ENCODE measurements at regions not wholly inside any gene's neighbourhood (a gene's known extent, or its start where the extent isn't known, plus 50 kb on each side); places are given as distances from the start of the nearest gene placed in this dataset.

DNA sequence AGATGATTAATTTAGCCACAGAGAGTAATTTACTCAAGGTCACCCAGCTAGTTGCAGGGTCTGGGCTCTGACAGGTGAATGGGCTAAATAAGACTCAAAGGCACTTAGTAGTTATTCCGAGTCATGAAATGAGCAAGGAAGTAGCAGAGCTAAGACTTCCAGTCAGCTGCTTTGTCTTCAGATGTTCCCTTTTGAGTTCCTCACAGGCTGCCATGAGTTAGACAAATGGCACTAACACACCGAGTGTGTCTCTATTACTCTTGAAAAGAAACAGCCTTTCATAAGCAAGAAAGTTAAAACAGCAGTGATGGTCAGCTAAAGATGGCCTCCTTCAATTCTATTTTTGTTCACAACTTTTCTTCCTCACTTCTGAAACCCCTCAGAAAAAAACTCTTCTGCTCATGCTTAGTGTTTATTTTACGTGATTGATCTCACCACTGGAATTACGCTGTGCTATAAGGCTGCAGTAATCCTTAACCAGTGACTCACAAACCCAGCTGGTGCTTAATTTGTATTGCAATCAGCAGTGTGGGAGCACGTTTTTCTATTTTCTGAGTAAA lies 389.1 kb downstream of the AASDHPPT start:
- Histone ChIP-seq H4K8ac (replicated peaks; ENCODE audit: insufficient read length, low read depth, low read length) (no peak overlapping the region), H4K20me1 (ENCODE audit: control insufficient read depth, insufficient read depth, insufficient read length) (no peaks in the 10 kb centered on the region), H2BK12ac (ENCODE audit: insufficient read length, low read depth, low read length) (no peak overlapping the region), H3K79me1 (ENCODE audit: insufficient read depth, low read depth, low read length, poor library complexity, severe bottlenecking) (no peaks in the 10 kb centered on the region), H2BK15ac (ENCODE audit: low read depth, low read length) (no peak overlapping the region), H2AK5ac (ENCODE audit: insufficient read length, low read length) (no peak overlapping the region), H3K4ac (ENCODE audit: low read depth, low read length) (no peak overlapping the region), H4K91ac (ENCODE audit: insufficient read length, low read depth, low read length) (no peak overlapping the region), H2BK5ac (ENCODE audit: insufficient read length, low read length) (no peak overlapping the region), H3T11ph (ENCODE audit: low read length) (no peak overlapping the region), H3K4me1 (ENCODE audit: insufficient read depth, low read length) (no peaks in the 10 kb centered on the region), H2BK20ac (ENCODE audit: low read depth, low read length, poor library complexity, severe bottlenecking) (no peak overlapping the region), H2AFZ (ENCODE audit: low read length) (no peak overlapping the region), H3K23ac (ENCODE audit: insufficient read length, low read depth, low read length) (no peak overlapping the region), H3K27ac (ENCODE audit: insufficient read length, low read depth, low read length) (no peak overlapping the region), H2BK120ac (ENCODE audit: low read depth, low read length, poor library complexity, severe bottlenecking) (no peak overlapping the region), H3K4me2 (ENCODE audit: insufficient read depth, insufficient read length, low read length) (no peak overlapping the region), H3K56ac (ENCODE audit: insufficient read length, low read depth, low read length) (no peak overlapping the region), H4K5ac (ENCODE audit: insufficient read length, low read depth, low read length) (no peak overlapping the region), H3K23me2 (ENCODE audit: insufficient read length, low read depth, low read length, poor library complexity, severe bottlenecking) (no peaks in the 10 kb centered on the region), H3K14ac (ENCODE audit: insufficient read depth, low read length) (no peak overlapping the region), H3K27me3 (ENCODE audit: insufficient read depth, low read length) (no peaks in the 10 kb centered on the region), H3K79me2 (ENCODE audit: insufficient read depth, low read length) (no peaks in the 10 kb centered on the region), H3K18ac (ENCODE audit: insufficient read length, low read depth, low read length) (no peak overlapping the region), H3K9me3 (ENCODE audit: control insufficient read depth, low read depth, low read length) (no peaks in the 10 kb centered on the region), H3K9ac (ENCODE audit: extremely low read depth, insufficient read length, low read length) (no peak overlapping the region)
- no peak for DNase-seq
- H3K27me3 Mint-ChIP-seq (ENCODE audit: low read depth), result no peaks in the 10 kb centered on the region
- H3K4me1 Mint-ChIP-seq, result peaks cover 14 to 20% of the 10 kb centered on the region in 2 experiments
- H3K27ac Mint-ChIP-seq, result no peak overlapping the region; a peak in 1 of 7 replicates
- no CpG with 5 or more reads among the region's 5 CpGs for WGBS (ENCODE audit: extremely low coverage, insufficient read length, low lambda C conversion rate)
- H3K4me3 Mint-ChIP-seq, result no peak overlapping the region
- H3K36me3 Mint-ChIP-seq (ENCODE audit: insufficient read depth in 1 of 3, low read depth in 3 of 3), result no peaks in the 10 kb centered on the region
- H3K9me3 Mint-ChIP-seq, result no peaks in the 10 kb centered on the region
- TF ChIP-seq CTCF (conservative IDR thresholded peaks at IDR 0.05), result no peak

All from H9 (cell line).